ENCODE measurements at regions not wholly inside any gene's neighbourhood (a gene's known extent, or its start where the extent isn't known, plus 50 kb on each side); places are given as distances from the start of the nearest gene placed in this dataset.

DNA sequence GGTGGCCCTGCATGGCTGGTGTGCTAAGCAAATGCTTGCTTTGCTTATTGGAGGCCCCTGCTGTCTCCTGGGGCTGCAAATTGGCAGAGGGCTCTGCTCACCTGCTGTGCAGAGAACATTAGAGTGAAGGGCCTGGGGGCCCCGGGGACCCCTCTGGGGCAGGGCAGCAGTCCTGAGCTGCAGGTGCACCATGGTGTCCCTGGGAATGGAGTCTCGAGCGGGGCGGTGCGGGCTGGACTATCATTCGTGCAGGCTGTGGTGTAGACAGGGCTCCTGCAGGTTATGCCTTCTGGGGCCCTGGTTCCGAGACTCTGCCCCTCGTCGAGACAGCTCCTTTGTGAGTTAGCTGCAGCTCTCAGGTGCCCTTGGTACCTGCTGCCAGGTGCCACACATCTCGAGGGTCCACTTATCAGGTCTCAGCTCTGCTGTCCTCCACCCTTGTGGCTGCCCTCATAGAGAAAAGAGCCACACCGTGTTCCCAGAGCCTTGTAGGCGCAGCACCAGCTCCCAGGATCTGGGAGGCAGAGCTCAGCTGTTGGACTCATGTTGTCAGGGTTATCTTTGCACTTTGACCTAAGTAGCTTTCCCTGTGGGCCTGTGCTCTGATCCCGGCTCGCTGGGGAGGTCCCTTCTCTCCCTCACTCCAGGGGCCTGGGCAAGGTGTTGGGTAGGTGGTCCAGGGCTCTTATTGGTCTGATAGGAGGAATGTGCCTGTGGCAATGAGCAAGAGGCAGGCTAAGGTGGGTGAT is 58.0 kb upstream of the ZNF536 start:
- no peak for DNase-seq

DNA sequence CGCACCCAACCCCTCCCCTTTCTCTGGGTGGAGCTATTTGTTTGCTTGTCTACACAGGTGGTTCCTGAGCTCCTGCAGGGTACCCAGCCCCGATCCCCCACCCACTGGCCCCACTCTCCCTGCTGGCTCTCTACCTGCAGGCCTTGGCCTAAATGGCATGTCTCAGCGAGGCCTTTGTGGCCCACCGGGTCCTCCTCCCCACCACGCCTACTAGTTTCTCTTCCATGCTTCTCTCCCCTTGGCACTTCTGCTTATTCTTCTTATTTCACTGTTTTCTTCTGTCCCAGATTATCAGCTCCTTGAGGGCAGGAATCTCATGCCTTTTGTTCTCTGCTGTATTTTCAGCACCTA is 57.4 kb upstream of the ZNF536 start:
- DNase-seq, result no peak

DNA sequence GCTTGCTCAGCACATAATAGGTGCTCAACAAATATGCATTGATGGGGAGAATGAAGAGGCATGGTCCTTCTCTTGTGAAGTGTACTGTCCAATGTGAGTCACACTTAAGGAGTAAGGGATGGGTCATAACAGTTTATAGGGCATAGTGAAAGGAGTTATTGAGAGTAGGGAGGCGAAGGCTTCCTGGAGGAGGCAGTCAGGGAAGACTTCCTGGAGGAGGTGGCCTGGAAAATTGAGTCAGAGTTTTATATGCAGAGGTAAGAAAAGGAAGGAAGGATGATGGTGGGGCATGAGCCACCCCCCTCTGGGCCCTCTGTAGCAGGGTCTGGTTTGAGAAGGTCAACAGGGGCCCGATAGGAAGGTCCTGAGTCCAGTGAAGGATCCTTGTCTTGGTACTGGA is 57.0 kb upstream of the ZNF536 start:
- no peak for DNase-seq

DNA sequence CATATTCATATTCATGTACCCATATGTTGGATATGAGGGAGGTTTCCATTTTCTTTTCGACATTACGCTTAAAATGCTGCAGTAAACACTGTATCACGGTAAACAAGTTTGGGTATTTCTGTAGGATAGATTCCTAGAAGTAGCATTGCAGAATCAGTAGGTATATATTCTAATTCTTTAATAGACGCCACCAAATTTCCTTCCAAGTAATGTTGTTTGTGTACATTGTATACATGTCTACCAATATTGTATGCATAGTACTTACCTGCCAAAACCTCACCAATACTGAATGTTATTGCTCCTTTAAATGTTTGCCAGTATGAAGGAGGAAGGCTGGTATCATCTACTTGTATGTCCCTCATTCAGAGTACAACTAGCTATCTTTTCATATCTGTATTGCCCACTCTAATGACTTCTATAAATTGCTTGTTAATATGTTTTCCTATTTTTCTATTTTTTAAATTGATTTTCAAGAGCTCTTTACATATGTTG is 56.1 kb upstream of the ZNF536 start:
- DNase-seq, result no peak

DNA sequence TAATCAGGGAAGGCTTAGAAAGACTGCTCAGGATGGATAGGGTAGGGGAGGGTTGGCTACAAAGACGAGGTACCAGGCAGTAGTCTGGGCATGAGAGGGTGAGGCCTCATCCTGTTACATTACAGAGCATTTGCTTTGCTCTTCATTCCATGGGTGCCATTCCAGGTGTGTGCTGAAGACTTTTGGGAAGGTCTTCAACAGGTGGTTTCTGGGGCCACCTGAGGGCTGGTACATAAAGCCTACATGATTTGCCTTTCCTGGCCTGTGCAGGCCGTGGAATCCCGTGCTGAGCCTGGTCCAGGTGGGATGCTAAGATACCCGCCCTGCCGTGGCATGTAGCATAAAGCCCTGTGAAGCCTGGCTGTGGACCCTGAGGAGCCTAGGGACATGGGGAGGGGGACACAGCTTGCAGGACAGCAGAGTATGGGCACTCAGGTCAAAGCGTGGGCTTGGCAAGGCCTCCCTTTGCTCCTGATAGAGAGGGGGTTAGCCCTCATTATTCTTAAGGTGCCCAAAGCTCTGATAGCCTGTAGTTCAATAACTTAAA is 55.6 kb upstream of the ZNF536 start:
- DNase-seq, result no peak

DNA sequence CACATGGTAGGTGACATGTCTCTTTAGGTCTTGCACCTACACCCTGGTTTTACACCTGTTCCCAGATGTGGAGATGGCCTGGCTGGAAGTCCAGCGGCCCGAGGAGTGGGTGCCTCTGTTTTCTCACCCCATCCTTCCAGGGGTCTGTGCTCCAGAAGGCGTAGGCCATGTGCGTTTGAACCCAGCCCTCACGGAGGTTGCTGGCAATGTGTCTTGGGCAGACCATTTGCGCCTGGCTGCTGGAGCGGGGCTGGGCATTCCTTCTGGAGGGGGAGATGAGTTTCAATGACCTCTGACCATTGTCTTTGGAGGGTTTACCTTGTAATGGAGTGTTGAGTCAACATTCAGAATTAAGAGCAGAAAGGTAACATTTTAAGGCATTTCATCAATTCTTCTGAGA is 54.8 kb upstream of the ZNF536 start:
- DNase-seq, result no peak

DNA sequence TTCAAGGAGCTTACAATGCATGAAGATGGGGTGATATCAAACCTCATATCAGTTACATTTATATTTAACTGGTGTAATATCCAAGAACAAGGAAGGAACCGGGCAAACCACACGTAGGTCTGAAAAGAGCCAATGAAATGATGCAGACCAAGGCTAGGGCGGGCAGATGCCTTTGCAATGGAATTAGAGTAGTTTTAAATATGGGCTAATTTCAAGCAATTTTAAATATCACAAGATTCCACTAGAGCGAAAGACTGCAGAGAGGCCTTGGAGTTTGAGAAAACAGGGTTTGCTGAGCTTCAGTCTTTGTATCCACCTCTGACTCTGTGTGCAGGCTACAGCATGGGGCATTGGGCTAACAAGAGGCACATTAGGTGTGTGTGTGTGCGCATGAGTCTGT is 53.9 kb upstream of the ZNF536 start:
- DNase-seq, result no peak

DNA sequence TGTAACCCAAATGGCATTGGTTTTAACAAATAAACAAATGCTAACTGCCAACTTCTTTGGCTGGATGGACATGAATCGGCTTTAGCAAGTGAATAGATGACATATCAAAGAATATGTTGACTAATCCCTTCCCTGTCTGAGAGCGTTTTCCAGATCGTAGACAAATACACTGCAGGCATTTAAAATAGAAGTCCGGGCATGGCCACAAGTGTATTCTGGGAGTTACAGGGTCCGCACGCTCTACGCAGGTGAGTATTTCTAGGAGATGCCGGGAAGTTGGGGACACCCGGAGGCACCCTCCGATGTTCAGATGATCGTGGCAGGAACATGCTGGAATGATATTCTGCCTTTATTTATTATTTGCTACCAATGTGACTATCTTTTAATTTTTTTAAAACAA is 53.2 kb upstream of the ZNF536 start:
- no peak for DNase-seq

DNA sequence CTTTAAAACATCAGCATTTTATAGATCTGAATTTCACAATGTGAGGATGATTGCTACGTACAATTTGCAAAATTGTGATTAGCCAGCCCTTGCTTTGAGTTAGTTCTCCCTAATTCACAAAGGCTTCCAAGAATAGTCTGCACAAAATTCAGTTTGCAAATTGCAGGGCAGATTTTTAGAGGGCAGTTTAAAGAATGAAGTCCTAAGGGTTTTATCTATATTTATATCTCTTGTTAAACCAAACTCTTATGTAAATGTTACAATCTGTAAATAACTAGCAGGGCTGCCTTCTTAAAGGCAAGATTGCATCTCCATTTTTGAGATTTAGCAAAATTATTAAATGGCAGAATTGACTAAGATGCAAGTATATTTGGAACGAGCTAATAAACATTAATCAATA is 52.8 kb upstream of the ZNF536 start:
- no peak for DNase-seq

DNA sequence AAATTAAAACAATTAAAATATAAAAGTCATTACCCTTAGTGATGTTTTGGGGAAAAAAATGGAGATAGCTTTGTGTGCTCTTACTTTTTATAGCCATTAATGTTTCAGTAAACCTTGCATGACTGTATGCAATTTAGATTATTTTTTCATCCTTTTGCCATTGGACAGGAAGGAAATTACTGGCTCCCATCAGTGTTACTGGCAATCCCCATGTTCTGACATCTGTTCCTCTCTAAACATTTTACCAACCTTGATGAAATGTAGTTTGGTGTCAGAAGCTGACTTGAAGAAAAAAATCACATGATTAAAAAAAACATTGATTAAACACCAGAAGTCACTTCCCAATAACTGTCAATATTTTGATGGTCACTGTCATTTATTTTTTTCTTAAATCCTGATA is 52.3 kb upstream of the ZNF536 start:
- no peak for DNase-seq

DNA sequence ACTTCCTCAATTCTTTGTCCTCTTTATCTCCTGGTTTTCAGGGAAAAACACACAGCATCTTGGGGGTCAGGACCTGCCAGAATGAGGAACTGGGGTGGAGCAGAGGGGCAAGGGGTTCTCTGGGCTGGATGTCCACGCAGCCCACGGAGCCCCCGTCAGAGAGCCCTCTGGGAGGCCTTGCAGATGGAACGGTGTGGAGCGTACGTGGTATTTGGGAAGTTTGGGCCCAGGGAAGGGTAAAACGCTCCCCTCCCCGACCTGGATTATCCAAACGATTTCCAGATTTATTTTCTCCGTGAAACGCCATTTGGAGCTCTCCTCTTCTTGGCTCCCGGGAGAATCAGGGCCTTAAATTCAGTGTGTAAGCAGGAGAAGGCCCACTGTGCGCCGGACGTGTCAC is 51.7 kb upstream of the ZNF536 start:
- DNase-seq, result no peak

DNA sequence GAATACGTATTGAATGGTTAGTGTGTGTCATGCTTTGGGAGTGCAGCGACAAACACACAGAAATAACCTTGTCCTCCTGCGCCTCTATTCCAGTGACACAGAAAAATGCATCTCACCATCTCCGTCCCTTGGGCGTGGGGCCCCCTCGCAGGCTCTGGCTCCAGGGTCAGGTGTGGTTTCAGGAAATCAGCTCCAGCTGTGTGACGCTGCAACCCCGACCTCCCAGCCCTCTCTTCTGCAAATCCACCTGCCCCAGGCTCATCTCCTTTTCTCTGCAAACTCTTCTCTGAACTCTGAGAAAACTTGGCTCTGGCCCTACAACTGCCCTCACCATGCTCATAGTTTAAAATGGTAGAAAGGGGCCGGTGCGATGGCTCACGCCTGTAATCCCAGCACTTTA is 51.3 kb upstream of the ZNF536 start:
- DNase-seq, result no peak

Measured in activated CD8-positive, alpha-beta memory T cell treated with anti-CD3 and anti-CD28 coated beads for 24 hours (primary cell).